NB4 (cell line): ENCODE measurements at regions not wholly inside any gene's neighbourhood (a gene's known extent, or its start where the extent isn't known, plus 50 kb on each side); places are given as distances from the start of the nearest gene placed in this dataset.
A peak's percentile ranks its signal among the peaks of the same experiment; 100 is the strongest.

Experiments used
- DNase-seq: peaks from one replicate; pipeline ENCODE4 v3.0.0; 2010; ENCODE audit warnings: low read depth
- H3K4me3 ChIP-seq: one replicate; pipeline ENCODE4 v1.5.1; 2011; ENCODE audit warnings: mild to moderate bottlenecking, low read depth, low read length, moderate library complexity
- MAX ChIP-seq: IDR thresholded peaks from 2 replicates; pipeline ENCODE4 v1.6.1; 2011; ENCODE audit warnings: low read depth, low read length
- MYC ChIP-seq: IDR thresholded peaks from 2 replicates; pipeline ENCODE4 v1.6.1; 2011; ENCODE audit warnings: low read depth, low read length
- POLR2A ChIP-seq: IDR thresholded peaks from 2 replicates; pipeline ENCODE4 v1.6.1; 2011; ENCODE audit warnings: mild to moderate bottlenecking; ENCODE audit not compliant: insufficient read length; ENCODE audit errors: extremely low read depth
- TF ChIP-seq, protein P1 (sequence below): IDR thresholded peaks from one replicate; pipeline ENCODE4 v1.5.1; 2012; ENCODE audit warnings: low read depth, low read length

GRCh38 chr6:81844686-81845085 is 92.2 kb upstream of the TENT5A start:
- no peak for TF ChIP-seq POLR2A
- no peak for TF ChIP-seq MYC
- TF ChIP-seq MAX, result no peak
- TF ChIP-seq, protein P1, sequence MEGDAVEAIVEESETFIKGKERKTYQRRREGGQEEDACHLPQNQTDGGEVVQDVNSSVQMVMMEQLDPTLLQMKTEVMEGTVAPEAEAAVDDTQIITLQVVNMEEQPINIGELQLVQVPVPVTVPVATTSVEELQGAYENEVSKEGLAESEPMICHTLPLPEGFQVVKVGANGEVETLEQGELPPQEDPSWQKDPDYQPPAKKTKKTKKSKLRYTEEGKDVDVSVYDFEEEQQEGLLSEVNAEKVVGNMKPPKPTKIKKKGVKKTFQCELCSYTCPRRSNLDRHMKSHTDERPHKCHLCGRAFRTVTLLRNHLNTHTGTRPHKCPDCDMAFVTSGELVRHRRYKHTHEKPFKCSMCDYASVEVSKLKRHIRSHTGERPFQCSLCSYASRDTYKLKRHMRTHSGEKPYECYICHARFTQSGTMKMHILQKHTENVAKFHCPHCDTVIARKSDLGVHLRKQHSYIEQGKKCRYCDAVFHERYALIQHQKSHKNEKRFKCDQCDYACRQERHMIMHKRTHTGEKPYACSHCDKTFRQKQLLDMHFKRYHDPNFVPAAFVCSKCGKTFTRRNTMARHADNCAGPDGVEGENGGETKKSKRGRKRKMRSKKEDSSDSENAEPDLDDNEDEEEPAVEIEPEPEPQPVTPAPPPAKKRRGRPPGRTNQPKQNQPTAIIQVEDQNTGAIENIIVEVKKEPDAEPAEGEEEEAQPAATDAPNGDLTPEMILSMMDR, result no peak
- DNase-seq, result no peak

DNA sequence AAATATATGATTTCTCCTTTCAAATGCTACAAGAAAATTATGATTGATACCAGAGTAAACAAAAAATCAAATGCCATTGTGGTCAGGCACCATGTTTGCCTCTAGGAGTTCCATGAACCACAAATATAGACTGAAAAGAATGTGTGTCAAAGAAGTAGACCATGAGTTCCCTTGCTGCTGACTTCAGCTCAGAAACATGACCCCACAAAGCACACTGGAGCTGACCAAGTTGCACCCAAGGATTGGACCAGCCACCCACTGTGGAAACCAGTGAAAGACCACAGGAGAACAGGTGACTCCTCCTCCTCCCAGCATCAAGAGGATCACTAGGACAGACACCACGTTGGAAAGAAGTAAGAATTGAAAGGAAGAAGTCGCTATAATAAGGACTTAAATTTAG is 90.8 kb upstream of the TENT5A start:
- H3K4me3 ChIP-seq, result no peak overlapping the region
- TF ChIP-seq MAX (no peak), POLR2A (no peak), MYC (no peak)
- TF ChIP-seq, protein P1, result no peak
- no peak for DNase-seq

More at GRCh38 chr6:81844686-81845085, 92.2 kb upstream of the TENT5A start:
- H3K4me3 ChIP-seq, result no peak overlapping the region

DNA sequence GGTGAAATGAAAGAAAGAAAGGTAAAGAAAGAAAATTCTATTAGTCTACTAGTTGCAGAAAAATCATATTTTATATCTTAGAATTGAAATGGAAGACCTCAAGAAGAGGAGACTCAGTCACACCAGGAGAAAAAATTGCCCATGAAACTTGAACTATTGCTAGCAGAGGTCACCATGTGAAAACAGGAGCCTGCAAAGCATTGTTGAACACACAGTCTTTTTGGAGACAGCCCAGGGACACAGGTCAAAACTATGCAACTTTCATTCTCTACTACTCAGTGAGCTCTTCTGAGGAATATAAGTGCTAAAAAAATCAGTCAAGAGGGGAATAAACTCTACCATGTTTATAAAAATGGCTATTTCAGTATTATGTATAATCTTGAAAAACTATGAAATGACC is 89.8 kb upstream of the TENT5A start:
- DNase-seq, result no peak
- H3K4me3 ChIP-seq, result no peak overlapping the region
- TF ChIP-seq MYC (no peak), POLR2A (no peak), MAX (no peak)
- TF ChIP-seq, protein P1, result no peak

- TF ChIP-seq MYC (no peak), POLR2A (no peak)
- TF ChIP-seq, protein P1, result no peak
- no peak overlapping the region for H3K4me3 ChIP-seq
- peak; percentile 26 for DNase-seq
Measured at GRCh38 chr6:81838724-81839426, 86.4 kb upstream of the TENT5A start.

- no peak for DNase-seq
- no peak overlapping the region for H3K4me3 ChIP-seq
- TF ChIP-seq, protein P1, result no peak
- no peak for TF ChIP-seq MAX
- TF ChIP-seq POLR2A, result no peak
- TF ChIP-seq MYC, result no peak
Measured at GRCh38 chr6:81838031-81838430, 85.5 kb upstream of the TENT5A start.

DNA sequence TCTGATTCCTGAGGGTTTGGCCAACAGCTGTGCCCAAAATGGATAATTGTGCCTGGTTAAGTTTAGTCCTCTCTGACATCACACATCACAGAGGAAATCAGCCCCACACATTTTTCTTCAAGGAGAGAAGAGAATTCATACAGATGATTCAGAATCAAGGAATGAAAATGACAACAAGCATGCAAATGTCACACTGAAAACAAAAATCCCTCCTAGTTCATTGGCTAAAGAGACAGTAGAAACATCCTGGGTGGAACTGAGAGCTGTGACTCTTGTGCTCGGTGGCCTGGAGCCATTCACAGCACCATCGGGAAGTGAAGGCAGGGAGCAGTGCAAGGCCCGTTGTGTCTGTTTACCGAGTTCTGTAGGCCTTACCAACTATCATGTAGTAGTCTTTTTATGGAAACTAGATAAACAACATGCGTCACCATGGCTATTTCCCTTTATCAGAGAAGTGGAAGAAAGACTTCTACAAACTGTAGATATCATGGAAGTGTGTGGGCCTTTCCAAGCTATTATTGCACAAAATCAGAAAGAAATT is 81.7 kb upstream of the TENT5A start:
- H3K4me3 ChIP-seq, result no peak overlapping the region
- DNase-seq, result no peak
- TF ChIP-seq MYC (no peak), POLR2A (no peak), MAX (no peak)
- TF ChIP-seq, protein P1, result no peak
